Endothelial cell of umbilical vein (primary cell): ENCODE measurements at regions not wholly inside any gene's neighbourhood (a gene's known extent, or its start where the extent isn't known, plus 50 kb on each side); places are given as distances from the start of the nearest gene placed in this dataset.

Experiments used
- BruUV-seq: library from RNA; stranded (reverse); fragments of 400-500 nt; replicated peaks from 2 replicates; lab custom pipeline; 2021; lab: Mats Ljungman, UMichigan
- CTCF ChIA-PET: fragments of 300-600, 350-600 bp; sonication (Branson Sonifier 250); formaldehyde crosslinking; loops from one replicate; lab custom pipeline; 2021; ENCODE audit warnings: antibody characterized with exemption, inconsistent platforms; lab: Charles Lee
- POLR2A ChIA-PET: fragments of 300-600, 350-600 bp; sonication (Branson Sonifier 250); formaldehyde crosslinking; loops from one replicate; lab custom pipeline; 2021; ENCODE audit warnings: antibody characterized with exemption, inconsistent platforms; lab: Charles Lee
- DNase-seq: peaks from one replicate; pipeline ENCODE4 v3.0.0-alpha.2; 2011; ENCODE audit warnings: low read depth, low spot score
- FAIRE-seq: peaks from 2 replicates; lab custom pipeline; 2011; peaks lifted over from hg19 to GRCh38; lab: Jason Lieb, UNC
- H2AFZ ChIP-seq: 2 replicates; pipeline ENCODE4 v1.6.0; 2012; ENCODE audit warnings: low read depth, low read length, control low read depth, inconsistent platforms
- H3K27ac ChIP-seq: 2 replicates; pipeline ENCODE4 v1.5.1; 2011; ENCODE audit warnings: low read depth, mild to moderate bottlenecking, control low read depth, low read length, moderate library complexity; ENCODE audit not compliant: insufficient read depth
- H3K27me3 ChIP-seq, 2 experiments: 2 replicates each; pipeline versions ENCODE4 v1.6.0 to v1.6.1; 2011; ENCODE audit warnings: low read length in 2 of 2, mixed read lengths in 1 of 2; ENCODE audit not compliant: control insufficient read depth in 2 of 2, insufficient read depth in 2 of 2
- H3K36me3 ChIP-seq, 2 experiments: 2 replicates in 1 of 2; 3 replicates in 1 of 2; pipeline ENCODE4 v1.5.1; 2011; ENCODE audit warnings: low read length in 2 of 2, mild to moderate bottlenecking in 1 of 2, moderate library complexity in 1 of 2; ENCODE audit not compliant: control insufficient read depth in 2 of 2, insufficient read depth in 2 of 2; ENCODE audit errors: extremely low read depth in 1 of 2
- H3K4me1 ChIP-seq: 3 replicates; pipeline ENCODE4 v1.5.1; 2011; ENCODE audit warnings: mild to moderate bottlenecking, low read length; ENCODE audit not compliant: control insufficient read depth, insufficient read depth; ENCODE audit errors: extremely low read depth
- H3K4me2 ChIP-seq: 2 replicates; pipeline ENCODE4 v1.6.1; 2011; ENCODE audit warnings: low read length, control low read depth, mixed read lengths; ENCODE audit not compliant: insufficient read depth
- H3K4me3 ChIP-seq, 3 experiments: fragments of 200-600 bp in 1 of 3; sonication (generic), shearing (Covaris generic) in 1 of 3; replicated peaks in 1 of 3; 2 replicates each; pipeline ENCODE4 v1.5.1; 2011 to 2016; ENCODE audit warnings: control low read depth in 3 of 3, low read length in 3 of 3, mild to moderate bottlenecking in 2 of 3, inconsistent platforms in 1 of 3, low read depth in 1 of 3, moderate library complexity in 1 of 3; ENCODE audit not compliant: insufficient read depth in 1 of 3
- H3K79me2 ChIP-seq: 2 replicates; pipeline ENCODE4 v1.6.0; 2012; ENCODE audit warnings: low read length, inconsistent platforms; ENCODE audit not compliant: control insufficient read depth, insufficient read depth
- H3K9ac ChIP-seq: replicated peaks from 2 replicates; pipeline ENCODE3; 2011; ENCODE audit warnings: low read length, control low read depth; ENCODE audit not compliant: insufficient read depth; ENCODE audit errors: extremely low read depth
- H3K9me1 ChIP-seq: replicated peaks from 3 replicates; pipeline ENCODE4 v1.6.0; 2011; ENCODE audit warnings: mild to moderate bottlenecking, low read length; ENCODE audit not compliant: control insufficient read depth, insufficient read depth; ENCODE audit errors: extremely low read depth
- H3K9me3 ChIP-seq: replicated peaks from 2 replicates; pipeline ENCODE4 v1.5.1; 2012; ENCODE audit warnings: low read length, inconsistent platforms; ENCODE audit not compliant: control insufficient read depth, insufficient read depth
- H4K20me1 ChIP-seq: replicated peaks from 2 replicates; pipeline ENCODE3; 2011; ENCODE audit warnings: mild to moderate bottlenecking, low read length; ENCODE audit not compliant: control insufficient read depth, insufficient read depth; ENCODE audit errors: extremely low read depth
- EZH2 ChIP-seq: IDR thresholded peaks from 2 replicates; pipeline ENCODE4 v1.6.1; 2012; ENCODE audit warnings: borderline replicate concordance, low read depth, mild to moderate bottlenecking, moderate library complexity, low read length, inconsistent platforms; ENCODE audit not compliant: severe bottlenecking
- FOS ChIP-seq: IDR thresholded peaks from 2 replicates; pipeline ENCODE4 v1.6.1; 2011; ENCODE audit warnings: mild to moderate bottlenecking, low read length, moderate library complexity, borderline replicate concordance; ENCODE audit not compliant: insufficient read depth
- GATA2 ChIP-seq: IDR thresholded peaks from 2 replicates; pipeline ENCODE4 v1.7.0; 2011; ENCODE audit warnings: low read depth, mild to moderate bottlenecking, moderate library complexity, mixed read lengths, low read length; ENCODE audit not compliant: insufficient read length, insufficient read depth
- JUN ChIP-seq: IDR thresholded peaks from 2 replicates; pipeline ENCODE4 v1.6.1; 2011; ENCODE audit warnings: borderline replicate concordance, low read depth; ENCODE audit not compliant: insufficient read length, insufficient read depth
- MYC ChIP-seq: IDR thresholded peaks from one replicate; pipeline ENCODE4 v1.6.1; 2011; ENCODE audit warnings: mild to moderate bottlenecking, low read depth, low read length
- POLR2A ChIP-seq: IDR thresholded peaks from 2 replicates; pipeline ENCODE4 v1.6.1; 2012; ENCODE audit warnings: low read depth, mild to moderate bottlenecking, control low read depth, low read length
- POLR2AphosphoS5 ChIP-seq: IDR thresholded peaks from 2 replicates; pipeline ENCODE4 v1.6.1; 2012; ENCODE audit warnings: low read depth, mild to moderate bottlenecking, control low read depth, low read length, moderate library complexity; ENCODE audit not compliant: insufficient read depth
- dilution Hi-C: fragments of 300-500 bp; cut with MboI; formaldehyde crosslinking; loops from one replicate; pipeline ENCODE4 v1.15.0; 2019; ENCODE audit warnings: low sequenced_read_pairs; ENCODE audit not compliant: extremely low pct_ligation_motif_present
- intact Hi-C: fragments of 100-400 bp; cut with micrococcal nuclease; formaldehyde crosslinking; loops from one replicate; pipeline ENCODE4 v1.10.0; 2022
- TF ChIP-seq, protein P1 (sequence below), 2 donors: IDR thresholded peaks; 1 replicate in 1 of 2; 2 replicates in 1 of 2; pipeline ENCODE4 v1.5.1; 2011; ENCODE audit warnings: low read length in 2 of 2, mild to moderate bottlenecking in 2 of 2, moderate library complexity in 2 of 2, control low read depth in 1 of 2, inconsistent platforms in 1 of 2, low read depth in 1 of 2; ENCODE audit not compliant: insufficient read depth in 1 of 2; ENCODE audit errors: extremely low read depth in 1 of 2
- TF ChIP-seq, protein P2 (sequence below): IDR thresholded peaks from 2 replicates; pipeline ENCODE4 v1.6.1; 2011; ENCODE audit not compliant: insufficient read depth, insufficient read length

DNA sequence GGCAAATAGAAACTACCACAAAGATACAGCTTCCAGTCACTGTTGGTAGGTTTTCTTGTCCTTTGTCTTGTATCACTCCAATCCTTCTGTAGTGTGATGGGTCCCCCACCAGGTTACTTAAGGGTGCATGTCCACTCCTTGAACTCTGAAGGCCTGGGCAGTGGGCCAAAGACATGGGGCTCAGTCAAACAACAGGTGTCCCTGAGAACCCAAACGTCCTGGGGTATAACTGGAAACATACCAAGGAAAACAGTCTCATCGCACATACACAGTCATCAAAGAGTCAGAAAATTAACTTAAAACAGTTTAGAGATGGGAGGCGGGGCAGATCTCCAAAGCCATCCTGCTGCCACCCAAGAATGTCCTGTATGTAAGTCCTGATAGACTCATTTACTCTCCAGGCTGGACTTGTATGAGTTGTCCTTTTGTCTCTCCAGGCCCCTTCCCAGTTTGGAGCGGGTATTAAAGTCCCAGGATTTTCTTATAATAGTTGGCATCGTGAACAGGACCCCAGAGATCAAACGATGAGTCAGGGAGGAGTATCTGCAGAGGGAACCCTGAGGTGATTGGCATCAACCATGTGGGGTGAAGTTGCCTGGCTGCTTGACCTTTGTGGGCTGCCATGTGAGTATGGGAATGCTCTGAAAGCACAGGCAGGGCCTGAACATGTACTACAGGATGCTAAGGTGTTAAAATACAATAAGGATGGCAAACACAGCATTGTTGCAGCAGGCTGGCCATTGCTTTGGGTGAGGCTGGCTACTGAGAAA lies 613.2 kb upstream of the KLF12 start:
- CTCF ChIA-PET = no interaction called here
- no peak for FAIRE-seq

More for the DNA sequence above, 613.2 kb upstream of the KLF12 start:
- Histone ChIP-seq H3K9me1 (no peaks in the 10 kb centered on the region), H4K20me1 (no peaks in the 10 kb centered on the region), H3K4me2 (no peak overlapping the region), H3K4me1 (no peaks in the 10 kb centered on the region), H3K4me3 (no peak overlapping the region), H3K79me2 (no peaks in the 10 kb centered on the region), H3K36me3 (no peaks in the 10 kb centered on the region), H3K9me3 (no peaks in the 10 kb centered on the region), H3K27ac (no peak overlapping the region), H2AFZ (no peak overlapping the region), H3K27me3 (no peaks in the 10 kb centered on the region), H3K9ac (no peak overlapping the region)
- POLR2A ChIA-PET = no interaction called here
- BruUV-seq = no TSS peak
- dilution Hi-C loops (no loop called here), intact Hi-C loops (no loop called here)
- DNase-seq = no peak
- TF ChIP-seq EZH2 (no peak), POLR2A (no peak), JUN (no peak), GATA2 (no peak), POLR2AphosphoS5 (no peak), MYC (no peak), FOS (no peak)
- TF ChIP-seq, protein P1, sequence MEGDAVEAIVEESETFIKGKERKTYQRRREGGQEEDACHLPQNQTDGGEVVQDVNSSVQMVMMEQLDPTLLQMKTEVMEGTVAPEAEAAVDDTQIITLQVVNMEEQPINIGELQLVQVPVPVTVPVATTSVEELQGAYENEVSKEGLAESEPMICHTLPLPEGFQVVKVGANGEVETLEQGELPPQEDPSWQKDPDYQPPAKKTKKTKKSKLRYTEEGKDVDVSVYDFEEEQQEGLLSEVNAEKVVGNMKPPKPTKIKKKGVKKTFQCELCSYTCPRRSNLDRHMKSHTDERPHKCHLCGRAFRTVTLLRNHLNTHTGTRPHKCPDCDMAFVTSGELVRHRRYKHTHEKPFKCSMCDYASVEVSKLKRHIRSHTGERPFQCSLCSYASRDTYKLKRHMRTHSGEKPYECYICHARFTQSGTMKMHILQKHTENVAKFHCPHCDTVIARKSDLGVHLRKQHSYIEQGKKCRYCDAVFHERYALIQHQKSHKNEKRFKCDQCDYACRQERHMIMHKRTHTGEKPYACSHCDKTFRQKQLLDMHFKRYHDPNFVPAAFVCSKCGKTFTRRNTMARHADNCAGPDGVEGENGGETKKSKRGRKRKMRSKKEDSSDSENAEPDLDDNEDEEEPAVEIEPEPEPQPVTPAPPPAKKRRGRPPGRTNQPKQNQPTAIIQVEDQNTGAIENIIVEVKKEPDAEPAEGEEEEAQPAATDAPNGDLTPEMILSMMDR (IDR thresholded peaks at IDR 0.05; ENCODE audit: extremely low read depth in 1 of 2, insufficient read depth in 1 of 2, low read depth in 1 of 2, low read length in 2 of 2) = no peak
- TF ChIP-seq, protein P2, sequence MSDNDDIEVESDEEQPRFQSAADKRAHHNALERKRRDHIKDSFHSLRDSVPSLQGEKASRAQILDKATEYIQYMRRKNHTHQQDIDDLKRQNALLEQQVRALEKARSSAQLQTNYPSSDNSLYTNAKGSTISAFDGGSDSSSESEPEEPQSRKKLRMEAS = no peak
